Stimulated activated CD8-positive, alpha-beta memory T cell treated with anti-CD3 and anti-CD28 coated beads, Interleukin-15, amount 100 ng/mL, for 48 hours (primary cell): ENCODE measurements at regions not wholly inside any gene's neighbourhood (a gene's known extent, or its start where the extent isn't known, plus 50 kb on each side); places are given as distances from the start of the nearest gene placed in this dataset.
A peak's percentile ranks its signal among the peaks of the same experiment; 100 is the strongest.

Source experiments
- DNase-seq, 2 donors: peaks; one replicate each; pipeline ENCODE4 v3.0.0-alpha.2; 2020; ENCODE audit warnings: low read depth in 2 of 2

DNA sequence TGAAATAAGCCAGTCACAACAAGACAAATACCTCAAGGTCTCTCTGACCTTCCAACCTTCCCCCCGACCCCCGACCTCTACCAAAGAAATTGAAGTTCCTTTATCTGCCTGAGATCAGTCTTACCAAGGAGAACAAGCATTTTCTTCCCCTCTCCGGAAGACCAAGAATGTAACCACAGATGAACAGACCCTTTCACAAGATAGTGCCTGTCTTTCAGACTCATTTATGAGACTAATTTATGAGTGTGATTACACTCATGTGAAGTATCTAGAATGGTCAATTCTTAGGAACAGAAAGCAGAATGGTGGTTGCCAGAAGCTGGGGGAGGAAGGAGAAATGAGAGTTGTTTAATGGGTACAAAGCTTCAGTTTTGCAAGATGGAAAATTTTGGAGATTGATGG, 108.9 kb upstream of the MKLN1 start:
- no peak for DNase-seq

DNA sequence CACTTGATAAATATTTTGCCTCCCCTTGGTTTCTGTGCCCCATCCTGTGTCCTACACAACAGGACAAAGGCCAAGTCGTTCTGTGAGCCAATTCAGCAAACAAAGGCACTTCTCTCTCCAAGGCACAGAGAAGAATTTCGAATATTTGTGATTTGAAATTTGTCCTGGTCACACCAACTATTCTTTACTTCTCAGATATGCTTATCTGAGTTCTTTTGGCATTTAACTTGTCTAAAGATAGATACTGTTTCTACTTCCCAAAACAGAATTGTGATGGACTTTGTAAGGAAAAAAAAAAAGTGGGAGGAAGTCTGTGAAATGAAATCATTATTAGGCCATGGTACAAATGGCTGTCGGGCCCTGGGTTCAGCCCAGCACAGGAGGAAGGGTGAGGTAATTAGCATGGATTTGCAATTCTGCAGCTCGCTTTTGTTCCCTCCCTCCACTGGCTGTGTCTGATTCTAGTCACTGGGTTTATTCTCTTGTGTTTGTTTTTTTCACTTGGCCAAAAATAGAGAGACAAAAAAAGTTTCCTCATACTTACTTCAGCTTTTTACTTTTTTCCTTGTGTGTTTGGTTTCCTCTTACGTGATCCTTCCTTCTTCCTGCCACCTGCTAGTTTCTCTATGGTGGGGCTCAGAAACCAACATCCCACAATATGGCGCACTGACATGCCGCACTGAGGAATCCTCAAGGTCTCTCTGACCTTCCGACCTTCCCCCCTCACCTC, 108.2 kb upstream of the MKLN1 start:
- DNase-seq = no peak

- DNase-seq = no peak
These were observed 106.6 kb upstream of the MKLN1 start for GRCh38 chr7:131221061-131221460.

GRCh38 chr7:131222171-131222570, 105.5 kb upstream of the MKLN1 start:
- DNase-seq = no peak

DNA sequence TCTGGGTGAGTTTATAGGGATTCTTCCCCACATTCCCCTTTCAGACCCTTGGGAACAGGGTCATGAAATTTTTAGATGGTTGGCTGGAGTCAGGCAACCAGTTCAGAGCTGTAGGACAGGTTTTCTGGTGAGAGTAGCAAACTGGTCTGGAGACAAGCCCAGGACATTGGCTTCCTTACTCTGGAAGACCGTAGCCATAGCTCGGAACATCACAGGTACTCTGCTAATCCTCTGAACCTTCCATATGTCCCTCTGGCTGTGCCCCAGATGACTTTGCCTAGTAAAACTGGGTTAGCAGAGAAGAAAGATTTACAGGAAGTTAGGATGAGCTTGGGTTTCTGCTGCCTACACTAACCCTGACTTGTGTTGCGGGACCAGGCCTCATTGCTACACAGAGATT, 104.5 kb upstream of the MKLN1 start:
- no peak for DNase-seq

GRCh38 chr7:131224996-131225395, 102.7 kb upstream of the MKLN1 start:
- DNase-seq = no peak

DNA sequence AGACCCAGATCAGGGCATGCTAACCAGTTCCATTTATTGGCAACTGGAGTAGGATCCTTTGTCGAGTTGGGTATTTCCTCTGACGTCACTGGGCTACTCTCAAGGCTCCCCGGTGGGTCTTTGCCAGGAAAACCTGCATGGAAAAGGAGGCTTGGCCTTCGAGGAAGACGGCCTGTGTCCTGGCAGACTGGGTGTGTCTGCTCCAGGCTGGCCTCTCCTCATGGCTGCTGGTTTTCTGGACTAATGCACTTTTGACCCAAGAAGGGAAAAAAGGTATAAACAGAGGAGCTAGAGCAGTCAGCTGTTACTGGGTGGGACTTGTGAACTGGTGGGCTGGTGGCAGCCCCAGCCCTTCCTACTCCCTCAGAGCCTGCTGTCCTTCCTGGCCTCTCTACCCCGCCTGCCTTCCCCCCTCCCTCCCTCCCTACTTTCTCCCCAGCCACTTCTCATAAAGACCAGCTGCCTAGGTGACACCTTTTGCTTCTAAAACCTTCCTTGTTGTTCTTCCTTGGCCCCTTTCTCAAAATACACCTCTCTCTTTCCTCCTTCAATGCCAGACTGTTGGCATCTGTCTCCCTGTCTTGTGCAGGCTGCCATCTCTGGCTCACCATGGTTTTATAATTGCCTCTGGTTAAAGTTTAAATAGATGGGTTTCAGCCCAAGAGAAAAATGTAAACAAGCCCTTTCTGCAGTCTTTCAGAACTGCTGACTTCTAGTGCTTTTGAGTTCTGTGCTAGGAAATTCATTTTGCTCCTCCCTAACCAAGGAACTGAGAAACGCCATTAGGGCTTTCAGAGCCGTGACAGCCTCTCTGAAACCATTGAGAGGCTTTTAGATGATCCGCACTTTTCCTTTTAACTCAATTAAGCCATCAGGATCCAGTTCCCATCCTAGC, 101.8 kb upstream of the MKLN1 start:
- no peak for DNase-seq

GRCh38 chr7:131226514-131226865, 101.2 kb upstream of the MKLN1 start:
- DNase-seq = no peak

DNA sequence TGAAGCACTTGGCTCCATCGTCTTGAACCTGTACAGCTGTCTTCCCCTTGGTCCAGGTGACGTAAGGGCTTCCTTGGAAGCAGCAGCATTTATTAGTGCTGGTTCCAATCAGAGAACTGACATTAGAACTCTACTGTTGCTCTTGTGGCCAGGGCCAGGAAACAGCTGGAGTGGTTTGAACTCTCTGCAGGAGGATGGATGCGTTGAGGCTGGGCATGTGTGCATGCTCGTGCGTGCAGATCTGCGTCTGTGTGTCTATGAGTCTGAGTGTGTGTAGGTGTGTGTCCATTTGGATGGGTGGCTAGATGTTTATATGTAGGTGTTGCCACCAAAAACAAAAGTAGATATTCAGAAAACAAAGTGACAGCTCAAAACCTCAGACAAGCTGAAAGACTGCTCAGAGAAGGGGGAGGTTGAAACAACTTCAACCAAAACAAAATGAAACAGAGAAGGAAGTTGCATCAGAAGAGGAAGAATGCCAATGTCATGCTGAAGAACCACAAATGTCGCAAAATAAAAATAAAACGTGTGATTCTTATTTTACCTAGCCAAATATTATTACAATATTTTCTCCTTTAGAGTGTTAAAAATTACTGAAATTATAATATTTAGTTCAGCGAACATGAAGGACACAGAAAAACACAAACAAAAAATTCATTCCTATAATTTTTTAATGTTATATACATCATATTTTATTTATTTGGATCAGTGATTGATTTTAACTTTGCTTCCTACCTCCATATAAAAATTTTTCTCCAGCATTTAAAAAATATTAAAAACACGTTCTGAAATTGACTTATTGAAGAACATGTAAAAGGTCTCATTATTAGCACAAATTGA, 96.1 kb upstream of the MKLN1 start:
- DNase-seq = peak; percentile 40 to 57

GRCh38 chr7:131232768-131233167, 94.9 kb upstream of the MKLN1 start:
- DNase-seq = no peak

DNA sequence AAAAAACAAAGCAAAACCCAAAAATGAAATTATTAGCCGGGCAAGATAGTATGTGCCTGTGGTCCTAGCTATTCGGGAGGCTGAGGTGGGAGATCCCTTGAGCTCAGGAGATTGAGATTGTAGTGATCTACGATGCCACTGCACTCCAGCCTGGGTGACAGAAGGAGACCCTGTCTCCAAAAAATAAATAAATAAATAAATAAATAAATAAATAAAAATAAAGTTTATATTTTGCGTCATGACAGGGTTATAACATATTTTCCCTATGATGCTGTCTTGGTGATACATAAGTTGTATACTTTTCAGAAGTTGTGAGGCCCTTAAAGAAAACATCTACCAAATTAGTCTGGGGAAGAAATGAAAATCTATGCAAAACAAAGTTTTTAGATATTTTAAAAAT, 94.5 kb upstream of the MKLN1 start:
- no peak for DNase-seq

- DNase-seq = no peak
These were observed 92.8 kb upstream of the MKLN1 start for GRCh38 chr7:131234719-131235488.

DNA sequence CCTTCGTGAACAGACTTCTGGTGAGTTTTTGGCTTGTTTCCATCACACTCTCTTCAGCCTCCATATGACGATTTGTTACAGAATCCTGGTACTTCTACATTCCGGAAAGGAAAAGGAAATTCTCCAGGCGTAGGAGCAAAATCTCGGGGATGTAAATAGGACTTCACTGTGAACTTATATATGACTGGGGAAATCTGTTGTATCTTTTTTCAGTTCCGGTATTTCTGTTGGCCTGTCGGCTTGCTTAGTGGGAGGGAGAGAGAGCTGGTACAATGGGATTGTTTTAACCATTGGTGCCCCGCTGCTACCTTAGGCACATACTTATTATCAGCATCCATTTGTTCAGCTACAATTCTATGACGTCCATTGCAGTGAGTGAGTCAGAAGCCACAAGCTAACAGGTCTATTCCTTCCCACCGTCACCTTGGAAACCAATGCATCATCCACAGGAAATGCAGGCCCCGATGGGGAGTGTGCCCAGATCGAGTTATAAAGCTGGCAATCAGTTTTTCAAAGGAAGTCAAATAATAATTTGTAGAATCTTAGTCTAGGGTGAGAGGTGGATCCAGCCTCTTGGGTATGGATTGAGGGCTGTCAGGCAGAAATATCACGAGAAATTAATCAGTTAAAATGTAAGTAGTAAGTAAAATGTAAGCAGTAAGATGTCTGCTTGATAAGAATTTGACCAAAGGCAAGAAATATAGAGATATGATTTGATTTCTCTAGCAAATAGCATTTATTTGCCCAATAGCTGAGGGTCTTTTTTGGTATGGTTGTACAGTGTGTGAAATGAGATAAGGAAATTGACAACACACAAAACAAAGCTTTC, 92.0 kb upstream of the MKLN1 start:
- DNase-seq = peak; percentile 72 to 73

- no peak for DNase-seq
These were observed 91.4 kb upstream of the MKLN1 start for GRCh38 chr7:131236318-131236672.

- DNase-seq = no peak
These were observed 89.2 kb upstream of the MKLN1 start for GRCh38 chr7:131238347-131238931.

DNA sequence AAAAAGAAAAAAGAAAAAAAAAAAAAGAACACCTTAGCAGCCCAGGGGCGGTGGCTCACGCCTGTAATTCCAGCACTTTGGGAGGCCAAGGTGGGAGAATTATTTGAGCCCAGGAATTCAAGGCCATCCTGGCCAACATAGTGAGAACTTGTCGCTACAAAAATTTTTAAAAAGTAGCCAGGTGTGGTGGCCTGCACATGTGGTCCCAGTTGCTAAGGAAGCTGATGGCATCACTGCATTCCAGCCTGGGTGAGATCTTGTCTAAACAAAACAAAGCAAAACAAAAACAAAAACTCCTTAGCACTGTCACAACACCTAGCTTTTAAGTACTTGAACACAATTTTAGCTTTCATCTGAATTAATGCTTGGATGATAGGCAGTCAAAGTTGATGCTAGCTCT, 86.3 kb upstream of the MKLN1 start:
- no peak for DNase-seq

DNA sequence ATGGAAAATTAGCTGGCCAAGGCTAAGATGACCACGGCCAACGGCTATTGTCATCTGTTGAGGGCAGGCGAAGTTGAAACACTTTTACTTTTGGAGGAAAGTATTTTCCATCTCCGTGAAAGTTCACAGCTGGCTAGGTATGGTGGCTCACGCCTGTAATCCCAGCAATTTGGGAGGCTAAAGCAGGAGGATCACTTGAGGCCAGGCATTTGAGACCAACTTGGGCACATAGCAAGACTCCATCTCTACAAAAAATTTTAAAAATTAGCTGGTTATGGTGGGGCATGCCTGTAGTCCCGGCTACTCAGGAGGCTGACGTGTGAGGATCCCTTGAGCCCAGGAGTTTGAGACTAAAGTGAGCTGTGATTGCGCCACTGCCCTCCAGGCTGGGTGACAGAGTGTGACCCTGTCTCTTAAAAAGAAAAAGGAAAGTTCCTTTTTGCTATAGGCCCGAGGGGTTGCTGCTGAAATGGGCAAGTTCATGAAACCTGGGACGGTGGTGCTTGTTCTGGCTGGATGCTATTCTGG, 85.5 kb upstream of the MKLN1 start:
- no peak for DNase-seq

DNA sequence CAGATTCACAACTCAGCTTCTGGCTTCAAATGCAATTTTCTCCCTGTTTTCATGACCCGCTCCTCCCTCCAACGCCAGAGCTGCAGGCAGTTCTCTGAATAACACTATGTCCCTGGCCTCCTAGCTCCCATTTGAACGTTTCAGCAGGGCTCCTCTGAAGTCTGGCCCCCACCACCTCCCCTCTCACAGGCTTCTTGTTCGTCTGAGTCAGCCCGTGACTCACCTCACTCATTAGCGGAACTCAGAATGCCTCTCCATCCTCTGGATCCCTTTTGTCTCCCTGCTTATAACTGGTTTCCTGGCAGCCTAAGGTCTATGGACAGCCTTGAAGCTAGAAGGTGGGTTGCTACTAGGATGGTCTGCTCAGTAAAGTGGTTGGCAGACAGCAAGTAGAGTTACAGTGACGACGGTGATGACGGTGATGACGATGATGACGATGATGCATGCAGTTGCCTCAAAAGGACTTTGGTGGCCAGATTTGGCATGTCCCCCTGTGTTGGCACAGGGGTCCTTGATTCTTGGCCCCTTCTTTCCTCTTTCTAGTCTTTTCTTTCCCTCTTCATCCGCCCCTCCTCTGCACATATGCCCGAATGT, 83.3 kb upstream of the MKLN1 start:
- DNase-seq = no peak

DNA sequence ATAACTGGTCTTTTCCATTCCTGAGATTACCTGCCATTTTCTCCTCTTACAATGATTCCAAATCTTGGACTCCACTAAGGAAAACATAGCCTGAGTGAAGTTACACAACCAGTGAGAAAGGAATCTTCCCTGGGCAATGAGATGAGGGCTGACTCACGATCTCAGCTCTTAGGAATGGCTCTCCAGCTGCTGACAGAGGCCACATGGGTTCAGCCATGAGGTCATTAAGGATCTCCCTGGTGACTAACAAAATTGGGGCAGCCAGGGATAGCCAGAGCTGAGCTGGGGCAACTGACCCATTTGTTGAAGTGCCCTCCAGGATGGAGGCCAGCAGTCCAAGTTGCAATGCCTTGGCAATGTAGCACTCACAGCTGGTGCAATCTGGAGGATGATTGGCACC, 78.7 kb upstream of the MKLN1 start:
- no peak for DNase-seq

GRCh38 chr7:131249483-131249882, 78.2 kb upstream of the MKLN1 start:
- no peak for DNase-seq
